IPS-15b (cell line): ENCODE measurements at regions not wholly inside any gene's neighbourhood (a gene's known extent, or its start where the extent isn't known, plus 50 kb on each side); places are given as distances from the start of the nearest gene placed in this dataset.

ENCODE experiments used
- H3K27me3 ChIP-seq: one replicate; pipeline ENCODE4 v1.6.1; 2013; ENCODE audit warnings: low read length; ENCODE audit not compliant: control insufficient read depth, insufficient read depth
- H3K36me3 ChIP-seq: one replicate; pipeline ENCODE4 v1.6.1; 2013; ENCODE audit warnings: low read length; ENCODE audit not compliant: control insufficient read depth, insufficient read depth
- H3K4me1 ChIP-seq: one replicate; pipeline ENCODE4 v1.6.1; 2013; ENCODE audit warnings: mild to moderate bottlenecking, low read length; ENCODE audit not compliant: control insufficient read depth, insufficient read depth
- H3K4me3 ChIP-seq: one replicate; pipeline ENCODE4 v1.5.1; 2013; ENCODE audit warnings: low read depth, low read length
- H3K9ac ChIP-seq: one replicate; pipeline ENCODE4 v1.6.1; 2013; ENCODE audit warnings: low read depth, mild to moderate bottlenecking, low read length
- H3K9me3 ChIP-seq: one replicate; pipeline ENCODE4 v1.6.1; 2013; ENCODE audit warnings: mild to moderate bottlenecking, low read length; ENCODE audit not compliant: control insufficient read depth, insufficient read depth

GRCh38 chr3:74564560-74564959, 49.9 kb downstream of the CNTN3 start:
- Histone ChIP-seq H3K4me1 (no peaks in the 10 kb centered on the region), H3K9ac (no peak overlapping the region), H3K36me3 (no peaks in the 10 kb centered on the region), H3K4me3 (no peak overlapping the region), H3K27me3 (no peaks in the 10 kb centered on the region), H3K9me3 (no peaks in the 10 kb centered on the region)

- Histone ChIP-seq H3K9ac (no peak overlapping the region), H3K9me3 (no peaks in the 10 kb centered on the region), H3K27me3 (no peaks in the 10 kb centered on the region), H3K4me1 (no peaks in the 10 kb centered on the region), H3K36me3 (no peaks in the 10 kb centered on the region), H3K4me3 (no peak overlapping the region)
Measured at GRCh38 chr3:74562558-74563269, 51.7 kb downstream of the CNTN3 start.

GRCh38 chr3:74561881-74562280, 52.6 kb downstream of the CNTN3 start:
- Histone ChIP-seq H3K4me3 (no peak overlapping the region), H3K9ac (no peak overlapping the region), H3K4me1 (no peaks in the 10 kb centered on the region), H3K27me3 (no peaks in the 10 kb centered on the region), H3K36me3 (no peaks in the 10 kb centered on the region), H3K9me3 (no peaks in the 10 kb centered on the region)

- Histone ChIP-seq H3K4me3 (no peak overlapping the region), H3K9ac (no peak overlapping the region), H3K4me1 (no peaks in the 10 kb centered on the region), H3K27me3 (no peaks in the 10 kb centered on the region), H3K9me3 (no peaks in the 10 kb centered on the region), H3K36me3 (no peaks in the 10 kb centered on the region)
Measured at GRCh38 chr3:74559261-74559660, 55.2 kb downstream of the CNTN3 start.

GRCh38 chr3:74550686-74551085, 63.8 kb downstream of the CNTN3 start:
- Histone ChIP-seq H3K9ac (no peak overlapping the region), H3K9me3 (no peaks in the 10 kb centered on the region), H3K4me3 (no peak overlapping the region), H3K27me3 (no peaks in the 10 kb centered on the region), H3K36me3 (no peaks in the 10 kb centered on the region), H3K4me1 (no peaks in the 10 kb centered on the region)

- Histone ChIP-seq H3K36me3 (no peaks in the 10 kb centered on the region), H3K9me3 (no peaks in the 10 kb centered on the region), H3K27me3 (no peaks in the 10 kb centered on the region), H3K9ac (no peak overlapping the region), H3K4me3 (no peak overlapping the region), H3K4me1 (no peaks in the 10 kb centered on the region)
Measured at GRCh38 chr3:74546426-74546825, 68.0 kb downstream of the CNTN3 start.

GRCh38 chr3:74542441-74542840, 72.0 kb downstream of the CNTN3 start:
- H3K4me1 ChIP-seq = no peaks in the 10 kb centered on the region
- H3K36me3 ChIP-seq = no peaks in the 10 kb centered on the region
- H3K27me3 ChIP-seq = no peaks in the 10 kb centered on the region
- no peak overlapping the region for H3K9ac ChIP-seq
- no peak overlapping the region for H3K4me3 ChIP-seq
- H3K9me3 ChIP-seq = no peaks in the 10 kb centered on the region

GRCh38 chr3:74539876-74540275, 74.6 kb downstream of the CNTN3 start:
- no peak overlapping the region for H3K9ac ChIP-seq
- no peaks in the 10 kb centered on the region for H3K9me3 ChIP-seq
- no peaks in the 10 kb centered on the region for H3K4me1 ChIP-seq
- peaks cover 2% of the 10 kb centered on the region for H3K27me3 ChIP-seq
- H3K36me3 ChIP-seq = no peaks in the 10 kb centered on the region
- H3K4me3 ChIP-seq = no peak overlapping the region

GRCh38 chr3:74538669-74539068, 75.8 kb downstream of the CNTN3 start:
- Histone ChIP-seq H3K27me3 (peaks cover 2% of the 10 kb centered on the region), H3K4me3 (no peak overlapping the region), H3K9me3 (no peaks in the 10 kb centered on the region), H3K4me1 (no peaks in the 10 kb centered on the region), H3K36me3 (no peaks in the 10 kb centered on the region), H3K9ac (no peak overlapping the region)

- no peaks in the 10 kb centered on the region for H3K4me1 ChIP-seq
Measured at GRCh38 chr3:74537857-74538256, 76.6 kb downstream of the CNTN3 start.

GRCh38 chr3:74537164-74537563, 77.3 kb downstream of the CNTN3 start:
- Histone ChIP-seq H3K4me3 (no peak overlapping the region), H3K9ac (no peak overlapping the region), H3K36me3 (no peaks in the 10 kb centered on the region), H3K27me3 (peaks cover 2% of the 10 kb centered on the region), H3K4me1 (no peaks in the 10 kb centered on the region), H3K9me3 (no peaks in the 10 kb centered on the region)

More at GRCh38 chr3:74537857-74538256, 76.6 kb downstream of the CNTN3 start:
- H3K4me3 ChIP-seq = no peak overlapping the region
- no peaks in the 10 kb centered on the region for H3K36me3 ChIP-seq
- no peaks in the 10 kb centered on the region for H3K9me3 ChIP-seq
- no peak overlapping the region for H3K9ac ChIP-seq
- H3K27me3 ChIP-seq = peaks cover 2% of the 10 kb centered on the region

- no peaks in the 10 kb centered on the region for H3K36me3 ChIP-seq
- H3K9me3 ChIP-seq = no peaks in the 10 kb centered on the region
- no peak overlapping the region for H3K9ac ChIP-seq
- peaks cover 2% of the 10 kb centered on the region for H3K27me3 ChIP-seq
- H3K4me1 ChIP-seq = no peaks in the 10 kb centered on the region
- H3K4me3 ChIP-seq = no peak overlapping the region
Measured at GRCh38 chr3:74535281-74535680, 79.2 kb downstream of the CNTN3 start.
